ENCODE measurements at regions not wholly inside any gene's neighbourhood (a gene's known extent, or its start where the extent isn't known, plus 50 kb on each side); places are given as distances from the start of the nearest gene placed in this dataset.

DNA sequence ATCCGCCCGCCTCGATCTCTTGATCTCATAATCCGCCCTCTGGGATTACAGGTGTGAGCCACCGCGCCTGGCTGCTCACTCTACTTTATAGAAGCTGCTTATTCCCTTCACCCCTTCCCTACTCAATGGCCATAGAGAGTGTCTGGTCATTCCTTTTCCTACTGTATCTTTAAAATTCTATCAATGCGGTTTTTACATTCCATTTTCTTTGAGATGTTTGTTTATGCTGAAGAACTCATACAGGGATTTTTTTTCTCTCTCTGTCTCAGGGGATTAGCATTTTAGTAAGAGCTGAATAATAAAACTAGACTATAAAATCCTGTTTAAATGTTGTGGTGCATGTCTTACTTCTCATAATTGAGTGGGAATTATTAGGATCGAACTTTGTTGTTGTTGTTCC, 218.6 kb upstream of the FOXN3 start:
- H3K4me3 ChIP-seq (ENCODE audit: low read length), result no peak overlapping the region
- H3K27ac ChIP-seq (ENCODE audit: low read length), result no peak overlapping the region
- no peak overlapping the region for H2AFZ ChIP-seq (ENCODE audit: low read depth, low read length)
- TF ChIP-seq CTCF (IDR thresholded peaks at IDR 0.05; ENCODE audit: low read depth, low read length), result no peak
- TF ChIP-seq EZH2phosphoT487 (IDR thresholded peaks at IDR 0.05; ENCODE audit: low read depth), result no peak
- no peaks in the 10 kb centered on the region for H4K20me1 ChIP-seq (ENCODE audit: insufficient read depth, low read length)
- H3K9ac ChIP-seq (ENCODE audit: low read length), result no peak overlapping the region
- H3K79me2 ChIP-seq (ENCODE audit: low read length), result no peaks in the 10 kb centered on the region
- peaks cover 5% of the 10 kb centered on the region; the same call in 1 of the 2 replicates for H3K9me3 ChIP-seq (ENCODE audit: insufficient read depth, low read length)
- H3K27me3 ChIP-seq (ENCODE audit: low read depth, low read length), result no peaks in the 10 kb centered on the region
- no peak overlapping the region for H3K4me2 ChIP-seq (ENCODE audit: low read length)
- H3K36me3 ChIP-seq (replicated peaks; ENCODE audit: low read depth, low read length), result peaks cover 5% of the 10 kb centered on the region
- peaks cover 15% of the 10 kb centered on the region for H3K4me1 ChIP-seq (ENCODE audit: low read length)

- H3K27me3 ChIP-seq (ENCODE audit: low read depth, low read length), result no peaks in the 10 kb centered on the region
- H3K36me3 ChIP-seq (replicated peaks; ENCODE audit: low read depth, low read length), result peaks cover 2% of the 10 kb centered on the region
- TF ChIP-seq EZH2phosphoT487 (IDR thresholded peaks at IDR 0.05; ENCODE audit: low read depth) (no peak), CTCF (IDR thresholded peaks at IDR 0.05; ENCODE audit: low read depth, low read length) (no peak)
- H3K9me3 ChIP-seq (ENCODE audit: insufficient read depth, low read length), result peaks cover 2% of the 10 kb centered on the region; the same call in 1 of the 2 replicates
- H2AFZ ChIP-seq (ENCODE audit: low read depth, low read length), result no peak overlapping the region
- H3K4me3 ChIP-seq (ENCODE audit: low read length), result no peak overlapping the region
- no peak overlapping the region for H3K27ac ChIP-seq (ENCODE audit: low read length)
- no peaks in the 10 kb centered on the region for H3K79me2 ChIP-seq (ENCODE audit: low read length)
- H3K4me1 ChIP-seq (ENCODE audit: low read length), result no peaks in the 10 kb centered on the region; the same call in 1 of the 2 replicates
- no peak overlapping the region for H3K9ac ChIP-seq (ENCODE audit: low read length)
- H4K20me1 ChIP-seq (ENCODE audit: insufficient read depth, low read length), result no peaks in the 10 kb centered on the region
- no peak overlapping the region for H3K4me2 ChIP-seq (ENCODE audit: low read length)
Observed at GRCh38 chr14:89634037-89634436, 217.0 kb upstream of the FOXN3 start.

GRCh38 chr14:89630101-89630829, 213.2 kb upstream of the FOXN3 start:
- Histone ChIP-seq H4K20me1 (ENCODE audit: insufficient read depth, low read length) (no peaks in the 10 kb centered on the region), H3K36me3 (replicated peaks; ENCODE audit: low read depth, low read length) (peaks cover 5% of the 10 kb centered on the region), H3K27me3 (ENCODE audit: low read depth, low read length) (no peaks in the 10 kb centered on the region), H3K4me3 (ENCODE audit: low read length) (no peak overlapping the region), H3K27ac (ENCODE audit: low read length) (no peak overlapping the region), H3K4me1 (ENCODE audit: low read length) (peaks cover 10% of the 10 kb centered on the region; the same call in 1 of the 2 replicates), H3K9ac (ENCODE audit: low read length) (no peak overlapping the region), H3K4me2 (ENCODE audit: low read length) (no peak overlapping the region), H2AFZ (ENCODE audit: low read depth, low read length) (no peak overlapping the region), H3K79me2 (ENCODE audit: low read length) (no peaks in the 10 kb centered on the region), H3K9me3 (ENCODE audit: insufficient read depth, low read length) (peaks cover 4% of the 10 kb centered on the region; the same call in 1 of the 2 replicates)
- TF ChIP-seq EZH2phosphoT487 (IDR thresholded peaks at IDR 0.05; ENCODE audit: low read depth), result no peak
- no peak for TF ChIP-seq CTCF (IDR thresholded peaks at IDR 0.05; ENCODE audit: low read depth, low read length)

- Histone ChIP-seq H3K9me3 (ENCODE audit: insufficient read depth, low read length) (peaks cover 4% of the 10 kb centered on the region; the same call in 1 of the 2 replicates), H2AFZ (ENCODE audit: low read depth, low read length) (no peak overlapping the region), H3K4me3 (ENCODE audit: low read length) (no peak overlapping the region), H3K9ac (ENCODE audit: low read length) (no peak overlapping the region), H3K36me3 (replicated peaks; ENCODE audit: low read depth, low read length) (peaks cover 5% of the 10 kb centered on the region), H3K27me3 (ENCODE audit: low read depth, low read length) (no peaks in the 10 kb centered on the region), H3K79me2 (ENCODE audit: low read length) (no peaks in the 10 kb centered on the region), H4K20me1 (ENCODE audit: insufficient read depth, low read length) (no peaks in the 10 kb centered on the region), H3K4me2 (ENCODE audit: low read length) (no peak overlapping the region), H3K27ac (ENCODE audit: low read length) (no peak overlapping the region), H3K4me1 (ENCODE audit: low read length) (peaks cover 10% of the 10 kb centered on the region; the same call in 1 of the 2 replicates)
- TF ChIP-seq CTCF (IDR thresholded peaks at IDR 0.05; ENCODE audit: low read depth, low read length) (no peak), EZH2phosphoT487 (IDR thresholded peaks at IDR 0.05; ENCODE audit: low read depth) (no peak)
Observed at GRCh38 chr14:89629383-89629782, 212.3 kb upstream of the FOXN3 start.

Measured in OCI-LY3 (cell line).